Mesendoderm (in vitro differentiated cells): ENCODE measurements at regions not wholly inside any gene's neighbourhood (a gene's known extent, or its start where the extent isn't known, plus 50 kb on each side); places are given as distances from the start of the nearest gene placed in this dataset.

Source experiments
- DNase-seq: peaks from one replicate; pipeline ENCODE4 v3.0.0; 2013
- H2AK5ac ChIP-seq: 2 replicates; pipeline ENCODE4 v1.6.1; 2013; ENCODE audit warnings: low read length, inconsistent platforms
- H2BK120ac ChIP-seq: 2 replicates; pipeline ENCODE4 v1.6.1; 2013; ENCODE audit warnings: low read depth, mild to moderate bottlenecking, low read length, moderate library complexity, mixed read lengths
- H2BK15ac ChIP-seq: replicated peaks from 2 replicates; pipeline ENCODE4 v1.6.1; 2013; ENCODE audit warnings: low read depth, mild to moderate bottlenecking, moderate library complexity
- H2BK5ac ChIP-seq: 2 replicates; pipeline ENCODE4 v1.6.1; 2013; ENCODE audit warnings: low read length, inconsistent platforms
- H3K18ac ChIP-seq: 2 replicates; pipeline ENCODE4 v1.6.1; 2013; ENCODE audit warnings: mild to moderate bottlenecking, low read length, mixed read lengths
- H3K23ac ChIP-seq: one replicate; pipeline ENCODE4 v1.6.1; 2013; ENCODE audit warnings: low read length
- H3K27ac ChIP-seq: 2 replicates; pipeline ENCODE4 v1.5.1; 2013; ENCODE audit warnings: low read depth, mild to moderate bottlenecking, inconsistent platforms, low read length, moderate library complexity
- H3K27me3 ChIP-seq: 2 replicates; pipeline ENCODE4 v1.6.1; 2013; ENCODE audit warnings: low read length, control low read depth, mild to moderate bottlenecking, inconsistent platforms; ENCODE audit not compliant: insufficient read depth, poor library complexity
- H3K36me3 ChIP-seq: 2 replicates; pipeline ENCODE4 v1.6.1; 2013; ENCODE audit warnings: low read length, inconsistent platforms; ENCODE audit not compliant: control insufficient read depth, insufficient read depth
- H3K4ac ChIP-seq: one replicate; pipeline ENCODE4 v1.6.1; 2013; ENCODE audit warnings: low read depth, mild to moderate bottlenecking, low read length, moderate library complexity
- H3K4me1 ChIP-seq: 2 replicates; pipeline ENCODE4 v1.6.1; 2013; ENCODE audit warnings: low read depth, low read length, inconsistent platforms; ENCODE audit not compliant: control insufficient read depth
- H3K4me2 ChIP-seq: 2 replicates; pipeline ENCODE4 v1.6.1; 2013; ENCODE audit warnings: low read length
- H3K4me3 ChIP-seq: 2 replicates; pipeline ENCODE4 v1.5.1; 2013; ENCODE audit warnings: mild to moderate bottlenecking, low read length
- H3K56ac ChIP-seq: one replicate; pipeline ENCODE4 v1.6.1; 2013; ENCODE audit warnings: low read length
- H3K79me1 ChIP-seq: 2 replicates; pipeline ENCODE4 v1.6.1; 2013; ENCODE audit warnings: low read length, inconsistent platforms
- H3K79me2 ChIP-seq: 2 replicates; pipeline ENCODE4 v1.6.1; 2013; ENCODE audit warnings: mild to moderate bottlenecking, low read length; ENCODE audit not compliant: control insufficient read depth, insufficient read depth
- H3K9ac ChIP-seq: 2 replicates; pipeline ENCODE4 v1.6.1; 2013; ENCODE audit warnings: low read length, inconsistent platforms
- H4K5ac ChIP-seq: one replicate; pipeline ENCODE4 v1.6.1; 2013; ENCODE audit warnings: low read length
- H4K8ac ChIP-seq: one replicate; pipeline ENCODE4 v1.6.1; 2013; ENCODE audit warnings: low read depth, mild to moderate bottlenecking, control low read depth, low read length, moderate library complexity
- WGBS: extraction: QIAGEN DNeasy Blood & Tissue Kit; methylation state at CpG from one replicate; pipeline ENCODE4 v1.1.7; 2013; ENCODE audit warnings: low lambda C conversion rate, missing lambda C conversion rate; ENCODE audit not compliant: insufficient coverage; ENCODE audit errors: extremely low coverage; 5-methylcytosine and 5-hydroxymethylcytosine counted together

GRCh38 chr20:50398471-50398820, 111.7 kb upstream of the PTPN1 start:
- H3K4me2 ChIP-seq: no peak overlapping the region
- WGBS: no CpG with 5 or more reads among the region's 13 CpGs
- no peak for DNase-seq
- H3K4me1 ChIP-seq: no peaks in the 10 kb centered on the region
- no peak overlapping the region for H3K27ac ChIP-seq
- no peak overlapping the region for H3K56ac ChIP-seq
- no peak overlapping the region for H3K23ac ChIP-seq
- no peak overlapping the region for H2AK5ac ChIP-seq
- H3K79me2 ChIP-seq: no peaks in the 10 kb centered on the region
- no peaks in the 10 kb centered on the region for H3K79me1 ChIP-seq
- no peaks in the 10 kb centered on the region for H3K27me3 ChIP-seq
- no peak overlapping the region for H2BK120ac ChIP-seq
- no peaks in the 10 kb centered on the region for H3K36me3 ChIP-seq
- H4K5ac ChIP-seq: no peak overlapping the region
- H3K4ac ChIP-seq: no peak overlapping the region
- no peak overlapping the region for H3K4me3 ChIP-seq
- H2BK15ac ChIP-seq: no peak overlapping the region
- H3K18ac ChIP-seq: no peak overlapping the region
- H2BK5ac ChIP-seq: no peak overlapping the region
- no peak overlapping the region for H4K8ac ChIP-seq
- no peak overlapping the region for H3K9ac ChIP-seq

DNA sequence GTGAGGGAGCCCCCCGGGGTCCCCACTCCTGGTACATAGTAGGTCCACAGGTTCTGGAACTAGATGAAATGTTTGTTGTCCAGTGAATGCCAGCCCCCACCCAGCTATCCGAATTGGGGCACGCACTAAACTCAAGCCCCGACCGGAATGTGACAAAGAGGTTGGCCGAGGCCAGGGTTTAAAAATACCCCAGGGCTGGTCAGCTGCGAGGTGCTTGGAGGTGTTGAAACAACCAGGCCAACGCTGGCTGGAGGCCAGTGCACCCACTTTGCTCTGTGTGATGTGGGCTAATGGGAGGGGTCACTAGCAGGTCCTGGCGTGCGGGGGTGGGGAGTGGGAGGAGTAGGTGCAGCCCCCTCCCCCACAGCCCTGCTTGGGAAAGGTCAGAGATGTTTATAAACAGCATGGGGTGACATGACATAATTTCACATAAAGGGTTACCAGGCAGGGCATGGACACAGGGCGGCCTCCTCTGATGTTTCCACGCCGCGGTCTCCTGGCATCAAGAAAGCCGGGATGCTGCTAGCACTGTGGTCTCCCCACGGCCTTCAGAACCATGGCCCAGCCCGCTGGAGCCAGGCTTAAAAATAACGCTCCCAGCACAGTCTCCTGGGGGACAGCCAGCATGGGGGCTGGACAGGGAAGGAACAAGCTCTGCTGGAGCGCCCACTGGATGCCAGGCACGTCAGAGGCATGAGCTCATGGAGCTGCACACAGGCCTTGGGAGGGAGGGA, 111.2 kb upstream of the PTPN1 start:
- no peak for DNase-seq
- no peak overlapping the region for H3K23ac ChIP-seq
- H3K4ac ChIP-seq: no peak overlapping the region
- H2AK5ac ChIP-seq: no peak overlapping the region
- H3K56ac ChIP-seq: no peak overlapping the region
- no peak overlapping the region for H2BK120ac ChIP-seq
- no peaks in the 10 kb centered on the region for H3K4me1 ChIP-seq
- no peak overlapping the region for H2BK5ac ChIP-seq
- no peak overlapping the region for H3K4me2 ChIP-seq
- no peaks in the 10 kb centered on the region for H3K27me3 ChIP-seq
- no peak overlapping the region for H3K18ac ChIP-seq
- H3K79me2 ChIP-seq: no peaks in the 10 kb centered on the region
- no peak overlapping the region for H4K8ac ChIP-seq
- WGBS: no CpG with 5 or more reads among the region's 20 CpGs
- no peak overlapping the region for H3K27ac ChIP-seq
- H4K5ac ChIP-seq: no peak overlapping the region
- H3K36me3 ChIP-seq: no peaks in the 10 kb centered on the region
- no peak overlapping the region for H3K9ac ChIP-seq
- H3K79me1 ChIP-seq: no peaks in the 10 kb centered on the region
- H3K4me3 ChIP-seq: no peak overlapping the region
- no peak overlapping the region for H2BK15ac ChIP-seq

DNA sequence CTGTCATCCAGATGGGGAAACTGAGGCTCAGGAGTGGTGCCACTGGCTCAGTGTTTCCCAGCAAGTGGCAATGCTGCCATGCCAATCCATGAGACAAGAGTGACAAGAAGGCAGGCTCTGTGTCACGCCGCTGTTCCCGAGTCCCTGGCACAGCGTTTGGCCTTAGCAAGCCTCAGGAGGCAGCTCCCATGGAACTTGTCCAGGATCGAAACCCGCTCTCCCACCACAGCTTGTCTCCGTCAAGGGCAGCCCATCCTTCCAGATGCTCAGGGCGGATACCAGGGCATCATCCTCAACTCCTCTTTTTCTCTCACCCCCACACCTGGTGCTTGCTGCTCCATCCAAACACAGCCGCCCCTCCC, 110.6 kb upstream of the PTPN1 start:
- no peaks in the 10 kb centered on the region for H3K79me2 ChIP-seq
- no peak overlapping the region for H4K5ac ChIP-seq
- H3K36me3 ChIP-seq: no peaks in the 10 kb centered on the region
- no peak overlapping the region for H3K9ac ChIP-seq
- H3K56ac ChIP-seq: no peak overlapping the region
- no peaks in the 10 kb centered on the region for H3K4me1 ChIP-seq
- no peak overlapping the region for H2BK120ac ChIP-seq
- H3K79me1 ChIP-seq: no peaks in the 10 kb centered on the region
- no peak overlapping the region for H2BK5ac ChIP-seq
- no peaks in the 10 kb centered on the region for H3K27me3 ChIP-seq
- no peak overlapping the region for H2BK15ac ChIP-seq
- H3K27ac ChIP-seq: no peak overlapping the region
- H3K4me2 ChIP-seq: no peak overlapping the region
- no peak overlapping the region for H3K23ac ChIP-seq
- no peak for DNase-seq
- H3K4ac ChIP-seq: no peak overlapping the region
- H3K18ac ChIP-seq: no peak overlapping the region
- no peak overlapping the region for H4K8ac ChIP-seq
- no peak overlapping the region for H2AK5ac ChIP-seq
- WGBS: no CpG with 5 or more reads among the region's 9 CpGs
- no peak overlapping the region for H3K4me3 ChIP-seq

- WGBS: no CpG with 5 or more reads among the region's 15 CpGs
- no peak overlapping the region for H3K9ac ChIP-seq
- H2BK120ac ChIP-seq: no peak overlapping the region
- no peaks in the 10 kb centered on the region for H3K27me3 ChIP-seq
- no peaks in the 10 kb centered on the region for H3K36me3 ChIP-seq
- H3K4me1 ChIP-seq: no peaks in the 10 kb centered on the region
- no peak overlapping the region for H4K5ac ChIP-seq
- peak; percentile 45 for DNase-seq
- H3K4me3 ChIP-seq: no peak overlapping the region
- H2BK15ac ChIP-seq: no peak overlapping the region
- no peaks in the 10 kb centered on the region for H3K79me1 ChIP-seq
- no peaks in the 10 kb centered on the region for H3K79me2 ChIP-seq
- no peak overlapping the region for H3K18ac ChIP-seq
- no peak overlapping the region for H4K8ac ChIP-seq
- H3K23ac ChIP-seq: no peak overlapping the region
- no peak overlapping the region for H3K56ac ChIP-seq
- no peak overlapping the region for H3K27ac ChIP-seq
- no peak overlapping the region for H2AK5ac ChIP-seq
- H3K4ac ChIP-seq: no peak overlapping the region
- H2BK5ac ChIP-seq: no peak overlapping the region
- H3K4me2 ChIP-seq: no peak overlapping the region
These were observed 110.1 kb upstream of the PTPN1 start for GRCh38 chr20:50399917-50400704.

GRCh38 chr20:50400705-50401586, 109.2 kb upstream of the PTPN1 start:
- no peaks in the 10 kb centered on the region for H3K4me1 ChIP-seq
- no peak overlapping the region for H4K5ac ChIP-seq
- H3K36me3 ChIP-seq: no peaks in the 10 kb centered on the region
- no peak overlapping the region for H3K18ac ChIP-seq
- no peak overlapping the region for H3K4me2 ChIP-seq
- H2BK5ac ChIP-seq: no peak overlapping the region
- no peak for DNase-seq
- no peaks in the 10 kb centered on the region for H3K27me3 ChIP-seq
- H3K79me1 ChIP-seq: no peaks in the 10 kb centered on the region
- H3K9ac ChIP-seq: no peak overlapping the region
- no peak overlapping the region for H3K4ac ChIP-seq
- no peak overlapping the region for H3K27ac ChIP-seq
- H2BK15ac ChIP-seq: no peak overlapping the region
- H3K23ac ChIP-seq: no peak overlapping the region
- no peak overlapping the region for H3K4me3 ChIP-seq
- no peak overlapping the region for H2BK120ac ChIP-seq
- no peak overlapping the region for H4K8ac ChIP-seq
- H2AK5ac ChIP-seq: no peak overlapping the region
- WGBS: no CpG with 5 or more reads among the region's 17 CpGs
- no peak overlapping the region for H3K56ac ChIP-seq
- no peaks in the 10 kb centered on the region for H3K79me2 ChIP-seq
